PC-3 (cell line): ENCODE measurements at regions not wholly inside any gene's neighbourhood (a gene's known extent, or its start where the extent isn't known, plus 50 kb on each side); places are given as distances from the start of the nearest gene placed in this dataset.

Experiments used
- EZH2 ChIP-seq: fragments of 300-600 bp; sonication (generic); IDR thresholded peaks from one replicate; pipeline ENCODE4 v1.6.1; 2017; ENCODE audit warnings: antibody characterized with exemption, mild to moderate bottlenecking, low read length; ENCODE audit not compliant: unreplicated experiment
- EZH2phosphoT487 ChIP-seq: fragments of 300-600 bp; sonication (generic); IDR thresholded peaks from 2 replicates; pipeline ENCODE4 v1.6.1; 2018; ENCODE audit warnings: mild to moderate bottlenecking, antibody characterized with exemption, low read length, borderline replicate concordance
- TF ChIP-seq, protein P1 (sequence below): fragments of 300-600 bp; sonication (generic); conservative IDR thresholded peaks from 2 replicates; pipeline ENCODE4 v1.5.1; 2017; ENCODE audit warnings: antibody characterized with exemption, low read depth, mild to moderate bottlenecking, low read length

DNA sequence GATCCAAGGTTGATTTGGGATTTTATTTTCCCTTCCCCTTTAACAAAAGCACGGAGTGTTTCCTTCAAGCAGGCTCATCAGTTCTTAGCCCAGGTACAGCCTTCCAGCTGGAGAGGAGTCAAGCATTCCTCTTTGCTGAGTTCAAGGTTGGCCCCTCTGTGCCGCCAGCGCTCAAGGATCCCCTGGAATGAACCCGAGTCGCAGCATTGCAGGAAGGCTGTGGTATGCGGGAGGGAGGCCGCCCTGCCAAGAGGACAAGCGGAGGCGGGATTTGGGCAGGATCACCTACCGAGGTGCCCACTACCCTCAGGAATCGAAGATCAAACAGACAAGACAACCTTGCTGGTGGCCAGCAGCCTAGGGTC is 53.9 kb upstream of the NCOR2 start:
- TF ChIP-seq, protein P1, sequence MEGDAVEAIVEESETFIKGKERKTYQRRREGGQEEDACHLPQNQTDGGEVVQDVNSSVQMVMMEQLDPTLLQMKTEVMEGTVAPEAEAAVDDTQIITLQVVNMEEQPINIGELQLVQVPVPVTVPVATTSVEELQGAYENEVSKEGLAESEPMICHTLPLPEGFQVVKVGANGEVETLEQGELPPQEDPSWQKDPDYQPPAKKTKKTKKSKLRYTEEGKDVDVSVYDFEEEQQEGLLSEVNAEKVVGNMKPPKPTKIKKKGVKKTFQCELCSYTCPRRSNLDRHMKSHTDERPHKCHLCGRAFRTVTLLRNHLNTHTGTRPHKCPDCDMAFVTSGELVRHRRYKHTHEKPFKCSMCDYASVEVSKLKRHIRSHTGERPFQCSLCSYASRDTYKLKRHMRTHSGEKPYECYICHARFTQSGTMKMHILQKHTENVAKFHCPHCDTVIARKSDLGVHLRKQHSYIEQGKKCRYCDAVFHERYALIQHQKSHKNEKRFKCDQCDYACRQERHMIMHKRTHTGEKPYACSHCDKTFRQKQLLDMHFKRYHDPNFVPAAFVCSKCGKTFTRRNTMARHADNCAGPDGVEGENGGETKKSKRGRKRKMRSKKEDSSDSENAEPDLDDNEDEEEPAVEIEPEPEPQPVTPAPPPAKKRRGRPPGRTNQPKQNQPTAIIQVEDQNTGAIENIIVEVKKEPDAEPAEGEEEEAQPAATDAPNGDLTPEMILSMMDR = no peak
- TF ChIP-seq EZH2phosphoT487 (no peak), EZH2 (no peak)
